Stimulated activated effector memory CD8-positive, alpha-beta T cell treated with anti-CD3 and anti-CD28 coated beads, Interleukin-12 subunit alpha, Interleukin-12 subunit beta, amount 100 ng/mL, for 72 hours (primary cell): ENCODE measurements at regions not wholly inside any gene's neighbourhood (a gene's known extent, or its start where the extent isn't known, plus 50 kb on each side); places are given as distances from the start of the nearest gene placed in this dataset.
"Not testable (repeated sequence)": the region's sequence is repeated elsewhere in the genome, so short reads cannot be mapped to it uniquely, and the experiment has no call there.

ENCODE experiments used
- ATAC-seq: fragments of 150-1000 bp; cut with Tn5 transposase; 2 replicates; pipeline ENCODE4 v1.10.0; 2021
- DNase-seq, 2 donors: peaks; one replicate each; pipeline ENCODE4 v3.0.0; 2021 to 2022; ENCODE audit warnings: low spot score in 2 of 2
- H3K27ac Mint-ChIP-seq: one replicate; pipeline ENCODE4 v1.8.0; 2022; ENCODE audit warnings: mild to moderate bottlenecking, mixed read lengths
- H3K36me3 Mint-ChIP-seq: one replicate; pipeline ENCODE4 v1.8.0; 2022; ENCODE audit warnings: mild to moderate bottlenecking, mixed read lengths
- H3K4me1 Mint-ChIP-seq: one replicate; pipeline ENCODE4 v1.8.0; 2022; ENCODE audit warnings: mixed read lengths
- H3K4me3 Mint-ChIP-seq: one replicate; pipeline ENCODE4 v1.8.0; 2022; ENCODE audit warnings: mild to moderate bottlenecking, mixed read lengths
- H3K9me3 Mint-ChIP-seq: one replicate; pipeline ENCODE4 v1.8.0; 2022; ENCODE audit warnings: mixed read lengths

DNA sequence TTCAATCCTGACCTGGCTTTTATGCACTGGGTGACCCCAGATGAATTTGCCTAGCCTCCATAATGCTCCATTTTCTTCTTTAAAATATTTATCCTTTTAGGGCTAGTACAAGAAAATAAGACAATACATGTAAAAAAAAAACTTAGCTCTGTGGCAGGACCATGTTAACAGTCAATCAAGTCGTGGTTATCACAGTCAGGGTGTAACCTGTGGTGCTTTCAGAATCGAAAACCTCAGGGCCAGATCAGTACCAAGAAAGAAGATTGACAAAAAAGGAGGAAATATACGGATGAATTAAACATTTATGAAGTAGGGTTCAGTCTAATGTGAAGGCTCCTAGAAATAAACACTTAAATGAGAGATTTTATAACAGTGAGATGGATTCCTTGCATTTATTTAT lies 347.2 kb upstream of the MAF start:
- no peak overlapping the region for H3K4me3 Mint-ChIP-seq
- no peaks in the 10 kb centered on the region for H3K9me3 Mint-ChIP-seq
- no peak for ATAC-seq
- H3K4me1 Mint-ChIP-seq, result no peaks in the 10 kb centered on the region
- H3K27ac Mint-ChIP-seq, result no peak overlapping the region
- DNase-seq, result no peak
- H3K36me3 Mint-ChIP-seq, result no peaks in the 10 kb centered on the region

DNA sequence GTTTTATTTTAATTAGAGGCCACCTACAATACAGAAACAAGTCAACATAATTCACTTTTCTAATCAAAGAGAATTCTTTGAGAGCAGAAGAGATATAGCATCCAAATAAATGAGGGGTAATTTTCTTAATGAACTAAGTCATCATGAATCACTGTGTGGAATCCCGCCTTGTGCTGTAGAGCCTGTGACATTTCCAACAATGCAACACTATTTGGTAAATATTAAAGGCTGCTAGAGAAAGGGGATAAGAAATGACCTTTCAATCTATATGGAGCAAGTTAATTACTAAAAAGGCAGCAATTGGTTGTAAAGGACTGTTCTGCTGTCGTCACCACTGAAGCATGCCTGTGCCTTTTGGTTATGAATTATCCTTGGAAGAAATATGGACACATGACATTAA lies 345.7 kb upstream of the MAF start:
- no peak overlapping the region for H3K4me3 Mint-ChIP-seq

GRCh38 chr16:79943736-79944135 lies 343.2 kb upstream of the MAF start:
- ATAC-seq, result no peak
- Mint-ChIP-seq H3K4me1 (no peaks in the 10 kb centered on the region), H3K9me3 (no peaks in the 10 kb centered on the region), H3K27ac (no peak overlapping the region), H3K36me3 (no peaks in the 10 kb centered on the region), H3K4me3 (no peak overlapping the region)
- no peak for DNase-seq

More for the DNA sequence above, 345.7 kb upstream of the MAF start:
- no peaks in the 10 kb centered on the region for H3K9me3 Mint-ChIP-seq
- H3K36me3 Mint-ChIP-seq, result no peaks in the 10 kb centered on the region
- no peak overlapping the region for H3K27ac Mint-ChIP-seq
- H3K4me1 Mint-ChIP-seq, result no peaks in the 10 kb centered on the region
- ATAC-seq, result no peak
- DNase-seq, result no peak

GRCh38 chr16:79938575-79938974 lies 338.0 kb upstream of the MAF start:
- ATAC-seq, result no peak
- H3K36me3 Mint-ChIP-seq, result no peaks in the 10 kb centered on the region

GRCh38 chr16:79937671-79938070 lies 337.1 kb upstream of the MAF start:
- ATAC-seq, H3K27ac Mint-ChIP-seq, H3K36me3 Mint-ChIP-seq, H3K9me3 Mint-ChIP-seq, DNase-seq, H3K4me1 Mint-ChIP-seq, H3K4me3 Mint-ChIP-seq: not testable (repeated sequence)

More at GRCh38 chr16:79938575-79938974, 338.0 kb upstream of the MAF start:
- no peak for DNase-seq
- Mint-ChIP-seq H3K27ac (no peak overlapping the region), H3K4me3 (no peak overlapping the region), H3K4me1 (no peaks in the 10 kb centered on the region), H3K9me3 (no peaks in the 10 kb centered on the region)

GRCh38 chr16:79933603-79934002 lies 333.1 kb upstream of the MAF start:
- no peaks in the 10 kb centered on the region for H3K4me1 Mint-ChIP-seq
- DNase-seq (no peak), ATAC-seq (no peak)
- H3K36me3 Mint-ChIP-seq, result no peaks in the 10 kb centered on the region
- no peak overlapping the region for H3K27ac Mint-ChIP-seq
- no peak overlapping the region for H3K4me3 Mint-ChIP-seq
- H3K9me3 Mint-ChIP-seq, result no peaks in the 10 kb centered on the region

- Mint-ChIP-seq H3K4me1 (no peaks in the 10 kb centered on the region), H3K9me3 (no peaks in the 10 kb centered on the region), H3K4me3 (no peak overlapping the region), H3K27ac (no peak overlapping the region), H3K36me3 (no peaks in the 10 kb centered on the region)
- ATAC-seq (peak; percentile 44), DNase-seq (no peak)
These were observed 332.0 kb upstream of the MAF start for GRCh38 chr16:79932572-79932971.

- H3K36me3 Mint-ChIP-seq, result no peaks in the 10 kb centered on the region
- H3K4me3 Mint-ChIP-seq, result no peak overlapping the region
- no peaks in the 10 kb centered on the region for H3K9me3 Mint-ChIP-seq
- H3K27ac Mint-ChIP-seq, result no peak overlapping the region
- DNase-seq (no peak), ATAC-seq (no peak)
- no peaks in the 10 kb centered on the region for H3K4me1 Mint-ChIP-seq
These were observed 331.2 kb upstream of the MAF start for GRCh38 chr16:79931721-79932120.

- H3K9me3 Mint-ChIP-seq, result no peaks in the 10 kb centered on the region
- no peak for ATAC-seq
- no peaks in the 10 kb centered on the region for H3K36me3 Mint-ChIP-seq
- no peak overlapping the region for H3K27ac Mint-ChIP-seq
- no peak for DNase-seq
- no peaks in the 10 kb centered on the region for H3K4me1 Mint-ChIP-seq
- no peak overlapping the region for H3K4me3 Mint-ChIP-seq
These were observed 328.9 kb upstream of the MAF start for GRCh38 chr16:79929260-79929965.

- Mint-ChIP-seq H3K27ac (no peak overlapping the region), H3K36me3 (no peaks in the 10 kb centered on the region), H3K4me3 (no peak overlapping the region), H3K4me1 (no peaks in the 10 kb centered on the region), H3K9me3 (no peaks in the 10 kb centered on the region)
- no peak for DNase-seq
- no peak for ATAC-seq
These were observed 327.8 kb upstream of the MAF start for GRCh38 chr16:79928142-79928873.

GRCh38 chr16:79926451-79927205 lies 326.1 kb upstream of the MAF start:
- no peaks in the 10 kb centered on the region for H3K9me3 Mint-ChIP-seq
- no peaks in the 10 kb centered on the region for H3K36me3 Mint-ChIP-seq
- H3K27ac Mint-ChIP-seq, result no peak overlapping the region
- H3K4me1 Mint-ChIP-seq, result no peaks in the 10 kb centered on the region
- DNase-seq (no peak), ATAC-seq (no peak)
- H3K4me3 Mint-ChIP-seq, result no peak overlapping the region

DNA sequence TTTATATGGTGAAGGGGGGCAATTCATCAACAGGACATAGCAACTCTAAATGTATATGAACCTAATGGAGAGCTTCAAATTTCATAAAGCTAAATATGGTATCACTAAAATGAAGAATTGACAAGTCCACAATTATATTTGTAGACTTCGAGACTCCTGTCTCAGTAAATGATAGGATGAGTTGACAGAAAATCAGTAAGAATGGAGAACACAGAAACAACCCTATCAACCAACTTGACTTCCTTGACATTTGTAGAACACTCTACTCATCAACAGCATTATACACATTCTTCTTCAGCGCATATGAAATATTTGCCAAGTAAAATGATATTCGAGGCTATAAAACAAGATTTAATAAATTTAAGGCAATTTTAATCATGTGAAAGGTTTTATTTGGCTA lies 322.9 kb upstream of the MAF start:
- ATAC-seq (no peak), DNase-seq (no peak)
- Mint-ChIP-seq H3K4me3 (no peak overlapping the region), H3K27ac (no peak overlapping the region), H3K4me1 (no peaks in the 10 kb centered on the region), H3K9me3 (no peaks in the 10 kb centered on the region), H3K36me3 (no peaks in the 10 kb centered on the region)

DNA sequence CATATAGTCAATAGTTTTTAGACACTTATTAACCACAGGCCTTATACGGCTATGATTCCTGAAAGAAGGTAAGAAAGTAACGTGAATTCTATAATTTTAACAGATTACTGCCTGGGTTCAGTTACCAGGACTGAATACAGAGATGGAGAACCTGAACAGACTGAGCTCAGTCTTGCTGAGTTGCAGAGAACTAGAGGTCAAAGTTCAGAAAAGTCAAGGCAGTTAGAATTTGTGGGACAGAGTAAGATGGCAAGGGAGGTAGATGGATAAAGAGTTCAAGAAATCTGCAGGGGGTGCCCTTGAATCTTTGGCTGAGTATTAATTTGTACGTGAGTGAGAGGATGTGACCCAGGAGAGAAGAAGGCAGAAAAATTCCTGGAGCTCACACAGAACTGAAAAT lies 320.1 kb upstream of the MAF start:
- Mint-ChIP-seq H3K4me1 (no peaks in the 10 kb centered on the region), H3K4me3 (no peak overlapping the region), H3K36me3 (no peaks in the 10 kb centered on the region), H3K27ac (no peak overlapping the region), H3K9me3 (no peaks in the 10 kb centered on the region)
- no peak for ATAC-seq
- DNase-seq, result no peak

DNA sequence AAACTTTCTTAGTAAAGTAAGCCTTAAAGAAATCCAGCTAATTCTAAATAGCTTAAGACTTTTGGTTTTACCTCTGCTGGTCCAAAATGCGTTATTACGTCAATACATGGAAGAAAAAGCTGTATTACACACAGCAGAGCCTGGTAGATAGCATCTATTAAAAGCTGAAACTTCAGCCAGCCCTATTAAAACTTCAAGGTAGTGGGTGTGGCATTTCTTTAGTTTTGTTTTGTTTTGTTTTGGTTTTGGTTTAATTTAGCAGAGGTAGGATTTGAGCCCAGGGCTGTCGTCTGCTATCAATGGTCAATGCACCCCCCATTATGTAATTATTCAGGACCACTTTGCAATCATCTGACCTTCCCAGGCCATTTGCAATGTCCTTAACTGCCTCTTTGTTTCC lies 318.4 kb upstream of the MAF start:
- Mint-ChIP-seq H3K4me1 (no peaks in the 10 kb centered on the region), H3K27ac (no peak overlapping the region), H3K4me3 (no peak overlapping the region), H3K9me3 (no peaks in the 10 kb centered on the region), H3K36me3 (no peaks in the 10 kb centered on the region)
- ATAC-seq, result no peak
- DNase-seq, result no peak

GRCh38 chr16:79915761-79916160 lies 315.2 kb upstream of the MAF start:
- DNase-seq (no peak), ATAC-seq (no peak)
- Mint-ChIP-seq H3K4me3 (no peak overlapping the region), H3K4me1 (no peaks in the 10 kb centered on the region), H3K27ac (no peak overlapping the region), H3K36me3 (no peaks in the 10 kb centered on the region), H3K9me3 (no peaks in the 10 kb centered on the region)
